HG02943 (cell line): ENCODE measurements at regions not wholly inside any gene's neighbourhood (a gene's known extent, or its start where the extent isn't known, plus 50 kb on each side); places are given as distances from the start of the nearest gene placed in this dataset.
"Not testable (repeated sequence)": the region's sequence is repeated elsewhere in the genome, so short reads cannot be mapped to it uniquely, and the experiment has no call there.

ENCODE experiments used
- ATAC-seq: cut with Tn5 transposase; IDR thresholded peaks from one replicate; pipeline ENCODE4 v1.9.1; 2021; ENCODE audit warnings: mild to moderate bottlenecking, low read depth, moderate library complexity; ENCODE audit not compliant: unreplicated experiment

GRCh38 chr7:48992816-48993215 is 68.5 kb downstream of the CDC14C start:
- ATAC-seq = no peak

- ATAC-seq = peak; percentile 86
These were observed 77.3 kb downstream of the CDC14C start for GRCh38 chr7:49001610-49002033.

- no peak for ATAC-seq
These were observed 86.4 kb downstream of the CDC14C start for GRCh38 chr7:49010717-49011116.

GRCh38 chr7:49014870-49015269 is 90.5 kb downstream of the CDC14C start:
- ATAC-seq = no peak

GRCh38 chr7:49020145-49020544 is 95.8 kb downstream of the CDC14C start:
- no peak for ATAC-seq

- ATAC-seq = no peak
These were observed 98.1 kb downstream of the CDC14C start for GRCh38 chr7:49022448-49022847.

GRCh38 chr7:49023345-49024328 is 99.3 kb downstream of the CDC14C start:
- no peak for ATAC-seq

GRCh38 chr7:49030221-49030620 is 105.9 kb downstream of the CDC14C start:
- ATAC-seq = no peak

GRCh38 chr7:49033140-49033539 is 108.8 kb downstream of the CDC14C start:
- ATAC-seq = not testable (repeated sequence)

GRCh38 chr7:49037346-49038210 is 113.2 kb downstream of the CDC14C start:
- no peak for ATAC-seq

GRCh38 chr7:49038821-49039358 is 114.5 kb downstream of the CDC14C start:
- ATAC-seq = no peak

- no peak for ATAC-seq
These were observed 136.4 kb downstream of the CDC14C start for GRCh38 chr7:49060743-49061142.

GRCh38 chr7:49074538-49074937 is 150.2 kb downstream of the CDC14C start:
- no peak for ATAC-seq

- ATAC-seq = no peak
These were observed 156.6 kb downstream of the CDC14C start for GRCh38 chr7:49080896-49081475.

GRCh38 chr7:49088017-49088416 is 163.7 kb downstream of the CDC14C start:
- no peak for ATAC-seq

GRCh38 chr7:49089717-49090116 is 165.4 kb downstream of the CDC14C start:
- ATAC-seq = no peak

- no peak for ATAC-seq
These were observed 166.7 kb downstream of the CDC14C start for GRCh38 chr7:49091089-49091488.

GRCh38 chr7:49091519-49091918 is 167.2 kb downstream of the CDC14C start:
- ATAC-seq = no peak

- ATAC-seq = no peak
These were observed 168.9 kb downstream of the CDC14C start for GRCh38 chr7:49093218-49093617.

GRCh38 chr7:49094866-49095265 is 170.5 kb downstream of the CDC14C start:
- ATAC-seq = no peak
